ENCODE measurements at regions not wholly inside any gene's neighbourhood (a gene's known extent, or its start where the extent isn't known, plus 50 kb on each side); places are given as distances from the start of the nearest gene placed in this dataset.

DNA sequence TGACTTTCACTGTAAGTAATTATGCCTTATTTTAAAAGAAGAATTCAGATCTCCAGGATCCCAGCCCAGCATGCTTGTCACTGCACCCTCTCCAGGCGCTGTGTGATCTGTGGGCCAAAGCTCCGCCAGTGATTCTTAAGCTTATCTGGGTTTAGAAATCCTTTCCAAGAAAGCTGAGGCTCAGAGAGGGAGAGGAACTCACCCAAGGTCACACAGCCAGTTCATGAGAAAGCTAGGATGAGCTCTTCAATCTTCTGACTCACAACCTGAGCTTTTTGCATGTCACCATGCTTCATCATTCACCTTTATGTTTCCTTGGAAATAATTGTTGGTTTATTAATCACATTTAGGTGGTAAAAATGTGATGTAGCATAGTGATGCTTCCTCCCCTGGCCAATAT lies 136.6 kb upstream of the HAND1 start:
- TF ChIP-seq, protein P1, sequence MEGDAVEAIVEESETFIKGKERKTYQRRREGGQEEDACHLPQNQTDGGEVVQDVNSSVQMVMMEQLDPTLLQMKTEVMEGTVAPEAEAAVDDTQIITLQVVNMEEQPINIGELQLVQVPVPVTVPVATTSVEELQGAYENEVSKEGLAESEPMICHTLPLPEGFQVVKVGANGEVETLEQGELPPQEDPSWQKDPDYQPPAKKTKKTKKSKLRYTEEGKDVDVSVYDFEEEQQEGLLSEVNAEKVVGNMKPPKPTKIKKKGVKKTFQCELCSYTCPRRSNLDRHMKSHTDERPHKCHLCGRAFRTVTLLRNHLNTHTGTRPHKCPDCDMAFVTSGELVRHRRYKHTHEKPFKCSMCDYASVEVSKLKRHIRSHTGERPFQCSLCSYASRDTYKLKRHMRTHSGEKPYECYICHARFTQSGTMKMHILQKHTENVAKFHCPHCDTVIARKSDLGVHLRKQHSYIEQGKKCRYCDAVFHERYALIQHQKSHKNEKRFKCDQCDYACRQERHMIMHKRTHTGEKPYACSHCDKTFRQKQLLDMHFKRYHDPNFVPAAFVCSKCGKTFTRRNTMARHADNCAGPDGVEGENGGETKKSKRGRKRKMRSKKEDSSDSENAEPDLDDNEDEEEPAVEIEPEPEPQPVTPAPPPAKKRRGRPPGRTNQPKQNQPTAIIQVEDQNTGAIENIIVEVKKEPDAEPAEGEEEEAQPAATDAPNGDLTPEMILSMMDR (IDR thresholded peaks at IDR 0.05): no peak
- TF ChIP-seq SIN3A (IDR thresholded peaks at IDR 0.05; ENCODE audit: borderline replicate concordance, insufficient read depth, low read depth, low read length): no peak
- no peak for TF ChIP-seq TCF7L2 (IDR thresholded peaks at IDR 0.05; ENCODE audit: low read depth, low read length)
- TF ChIP-seq, protein P2, sequence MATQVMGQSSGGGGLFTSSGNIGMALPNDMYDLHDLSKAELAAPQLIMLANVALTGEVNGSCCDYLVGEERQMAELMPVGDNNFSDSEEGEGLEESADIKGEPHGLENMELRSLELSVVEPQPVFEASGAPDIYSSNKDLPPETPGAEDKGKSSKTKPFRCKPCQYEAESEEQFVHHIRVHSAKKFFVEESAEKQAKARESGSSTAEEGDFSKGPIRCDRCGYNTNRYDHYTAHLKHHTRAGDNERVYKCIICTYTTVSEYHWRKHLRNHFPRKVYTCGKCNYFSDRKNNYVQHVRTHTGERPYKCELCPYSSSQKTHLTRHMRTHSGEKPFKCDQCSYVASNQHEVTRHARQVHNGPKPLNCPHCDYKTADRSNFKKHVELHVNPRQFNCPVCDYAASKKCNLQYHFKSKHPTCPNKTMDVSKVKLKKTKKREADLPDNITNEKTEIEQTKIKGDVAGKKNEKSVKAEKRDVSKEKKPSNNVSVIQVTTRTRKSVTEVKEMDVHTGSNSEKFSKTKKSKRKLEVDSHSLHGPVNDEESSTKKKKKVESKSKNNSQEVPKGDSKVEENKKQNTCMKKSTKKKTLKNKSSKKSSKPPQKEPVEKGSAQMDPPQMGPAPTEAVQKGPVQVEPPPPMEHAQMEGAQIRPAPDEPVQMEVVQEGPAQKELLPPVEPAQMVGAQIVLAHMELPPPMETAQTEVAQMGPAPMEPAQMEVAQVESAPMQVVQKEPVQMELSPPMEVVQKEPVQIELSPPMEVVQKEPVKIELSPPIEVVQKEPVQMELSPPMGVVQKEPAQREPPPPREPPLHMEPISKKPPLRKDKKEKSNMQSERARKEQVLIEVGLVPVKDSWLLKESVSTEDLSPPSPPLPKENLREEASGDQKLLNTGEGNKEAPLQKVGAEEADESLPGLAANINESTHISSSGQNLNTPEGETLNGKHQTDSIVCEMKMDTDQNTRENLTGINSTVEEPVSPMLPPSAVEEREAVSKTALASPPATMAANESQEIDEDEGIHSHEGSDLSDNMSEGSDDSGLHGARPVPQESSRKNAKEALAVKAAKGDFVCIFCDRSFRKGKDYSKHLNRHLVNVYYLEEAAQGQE (IDR thresholded peaks at IDR 0.05; ENCODE audit: insufficient read depth in 1 of 2, low read depth in 2 of 2, low read length in 1 of 2): no peak
- TF ChIP-seq POLR2AphosphoS5 (IDR thresholded peaks at IDR 0.05; ENCODE audit: low read depth, low read length): no peak
- no peaks in the 10 kb centered on the region for H3K36me3 ChIP-seq (ENCODE audit: control insufficient read depth, insufficient read depth, low read length)
- ATAC-seq (no peak), DNase-seq (ENCODE audit: low read depth, low spot score) (no peak)
- in situ Hi-C loops (cut with HindIII; ENCODE audit: low pct_unique_long_range_greater_than_20kb, low sequenced_read_pairs): no loop called here
- no peak overlapping the region for H3K4me3 ChIP-seq (ENCODE audit: low read depth in 2 of 2, low read length in 2 of 2)
- BruUV-seq (replicated peaks): no TSS peak
- no peaks in the 10 kb centered on the region for H3K9me3 ChIP-seq (ENCODE audit: control insufficient read depth, insufficient read depth, low read depth, low read length)
- peaks cover 22% of the 10 kb centered on the region for H3K27me3 ChIP-seq (ENCODE audit: control insufficient read depth, insufficient read depth, low read length)
- CTCF ChIA-PET: interaction anchor here (0.7 kb wide), 1 partner anchor 147 kb away, joined by 3 read pairs; no protein-coding TSS in a partner anchor
- H3K4me1 ChIP-seq (ENCODE audit: control insufficient read depth, insufficient read depth, low read length): peaks cover 10% of the 10 kb centered on the region
- intact Hi-C loops (cut with micrococcal nuclease; ENCODE audit: unreplicated experiment): no loop called here
- no peak overlapping the region for H3K27ac ChIP-seq (ENCODE audit: low read length)
- POLR2A ChIA-PET: interaction anchor here (0.6 kb wide), 1 partner anchor 9 kb away, joined by 9 read pairs; no protein-coding TSS in a partner anchor

DNA sequence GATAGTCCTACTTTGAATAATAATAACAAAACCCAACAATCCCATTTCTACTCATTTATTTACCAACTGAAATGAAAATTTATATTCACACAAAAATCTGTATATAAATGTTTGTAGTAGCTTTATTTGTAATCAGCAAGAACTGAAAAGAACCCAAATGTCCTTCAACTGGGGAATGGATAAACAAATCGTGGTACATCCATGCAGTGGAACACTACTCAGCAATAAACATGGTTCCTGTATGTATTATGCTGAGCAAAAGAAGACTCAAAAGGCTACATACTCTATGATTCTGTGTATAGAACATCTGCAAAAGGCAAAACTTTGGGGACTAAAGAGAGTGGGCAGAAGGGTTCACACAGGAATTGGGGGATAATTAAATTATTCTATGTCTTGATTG lies 136.1 kb upstream of the HAND1 start:
- DNase-seq (ENCODE audit: low read depth, low spot score): no peak
- in situ Hi-C loops (cut with HindIII; ENCODE audit: low pct_unique_long_range_greater_than_20kb, low sequenced_read_pairs) (no loop called here), intact Hi-C loops (cut with micrococcal nuclease; ENCODE audit: unreplicated experiment) (no loop called here)
- H3K9me3 ChIP-seq (ENCODE audit: control insufficient read depth, insufficient read depth, low read depth, low read length): no peaks in the 10 kb centered on the region
- no peaks in the 10 kb centered on the region for H3K36me3 ChIP-seq (ENCODE audit: control insufficient read depth, insufficient read depth, low read length)
- ChIA-PET CTCF (interaction anchor here (0.7 kb wide), 1 partner anchor 147 kb away, joined by 3 read pairs; no protein-coding TSS in a partner anchor), POLR2A (no interaction called here)
- H3K27ac ChIP-seq (ENCODE audit: low read length): no peak overlapping the region
- no peak overlapping the region for H3K4me3 ChIP-seq (ENCODE audit: low read depth in 2 of 2, low read length in 2 of 2)
- H3K27me3 ChIP-seq (ENCODE audit: control insufficient read depth, insufficient read depth, low read length): peaks cover 22% of the 10 kb centered on the region
- no peak for ATAC-seq
- TF ChIP-seq, protein P1 (IDR thresholded peaks at IDR 0.05): no peak
- TF ChIP-seq, protein P2 (IDR thresholded peaks at IDR 0.05; ENCODE audit: insufficient read depth in 1 of 2, low read depth in 2 of 2, low read length in 1 of 2): no peak
- TF ChIP-seq SIN3A (IDR thresholded peaks at IDR 0.05; ENCODE audit: borderline replicate concordance, insufficient read depth, low read depth, low read length) (no peak), TCF7L2 (IDR thresholded peaks at IDR 0.05; ENCODE audit: low read depth, low read length) (no peak), POLR2AphosphoS5 (IDR thresholded peaks at IDR 0.05; ENCODE audit: low read depth, low read length) (no peak)
- peaks cover 10% of the 10 kb centered on the region for H3K4me1 ChIP-seq (ENCODE audit: control insufficient read depth, insufficient read depth, low read length)
- no TSS peak for BruUV-seq (replicated peaks)
